Amniotic stem cell (primary cell): ENCODE measurements at regions not wholly inside any gene's neighbourhood (a gene's known extent, or its start where the extent isn't known, plus 50 kb on each side); places are given as distances from the start of the nearest gene placed in this dataset.
"Not testable (repeated sequence)": the region's sequence is repeated elsewhere in the genome, so short reads cannot be mapped to it uniquely, and the experiment has no call there.

Experiments
- DNase-seq: peaks from one replicate; lab custom pipeline; 2025; lab: John Stamatoyannopoulos, UW

GRCh38 chrX:140065961-140066662 lies 100.8 kb upstream of the CXorf66 start:
- no peak for DNase-seq

GRCh38 chrX:140064993-140065392 lies 99.7 kb upstream of the CXorf66 start:
- no peak for DNase-seq

- DNase-seq, result peak; percentile 0
Observed at GRCh38 chrX:140057001-140057411, 91.7 kb upstream of the CXorf66 start.

GRCh38 chrX:140053846-140054245 lies 88.5 kb upstream of the CXorf66 start:
- no peak for DNase-seq

GRCh38 chrX:140050906-140051305 lies 85.6 kb upstream of the CXorf66 start:
- DNase-seq, result no peak

DNA sequence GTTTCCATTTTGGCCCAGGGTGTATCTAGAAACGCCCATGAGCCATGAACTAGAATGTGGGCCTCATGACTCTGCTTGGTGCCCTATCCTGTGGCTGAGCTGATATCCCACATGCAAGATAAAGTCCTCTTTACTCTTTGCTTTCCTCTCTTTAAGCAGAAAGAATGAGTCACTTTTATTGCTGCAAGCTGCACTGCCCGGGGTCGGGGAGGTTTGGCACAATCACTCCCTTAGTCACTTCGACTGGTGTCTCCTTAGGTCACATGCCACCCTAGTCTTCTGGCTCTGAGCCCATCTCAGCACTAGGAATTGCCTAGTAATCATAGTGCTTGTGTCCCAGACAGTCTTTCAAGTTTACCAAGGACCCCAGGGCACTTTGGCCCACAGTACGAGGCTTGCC lies 75.1 kb upstream of the CXorf66 start:
- no peak for DNase-seq

DNA sequence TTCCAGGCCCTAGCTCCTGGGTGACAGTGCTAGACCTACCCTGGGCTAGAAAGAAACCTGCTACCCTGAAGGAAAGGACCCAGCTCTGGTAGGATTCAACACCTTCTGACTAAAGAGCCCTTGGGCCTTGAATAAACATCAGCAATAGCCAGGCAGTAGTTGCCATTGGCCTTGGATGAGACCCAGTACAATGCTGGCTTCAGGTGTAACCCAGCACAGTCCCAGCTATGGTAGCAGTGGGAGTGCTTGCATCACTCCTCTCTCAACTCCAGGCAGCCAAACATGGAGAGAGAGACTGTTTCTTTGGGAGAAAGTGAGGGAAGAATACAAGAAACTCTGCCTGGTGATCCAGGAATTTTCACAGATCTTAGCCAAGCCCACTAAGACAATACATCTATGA lies 73.5 kb upstream of the CXorf66 start:
- no peak for DNase-seq

GRCh38 chrX:140034916-140035315 lies 69.6 kb upstream of the CXorf66 start:
- DNase-seq, result no peak

GRCh38 chrX:140022482-140022881 lies 57.2 kb upstream of the CXorf66 start:
- DNase-seq, result no peak

GRCh38 chrX:140019134-140019533 lies 53.8 kb upstream of the CXorf66 start:
- DNase-seq, result not testable (repeated sequence)
